A549 (cell line): ENCODE measurements at regions not wholly inside any gene's neighbourhood (a gene's known extent, or its start where the extent isn't known, plus 50 kb on each side); places are given as distances from the start of the nearest gene placed in this dataset.

ENCODE experiments used
- CBX2 ChIP-seq: fragments of 200-600 bp; sonication (generic); IDR thresholded peaks from 2 replicates; pipeline ENCODE4 v1.6.1; 2016; ENCODE audit warnings: low read depth, mild to moderate bottlenecking, borderline replicate concordance
- ESRRA ChIP-seq: fragments of 150-350 bp; IDR thresholded peaks from 2 replicates; pipeline ENCODE4 v1.6.1; 2014; ENCODE audit warnings: mild to moderate bottlenecking, low read length, borderline replicate concordance
- RAD21 ChIP-seq, 2 experiments: fragments of >200 bp in 1 of 2; sonication (Bioruptor Twin) in 1 of 2; formaldehyde crosslinking in 1 of 2; IDR thresholded peaks in 1 of 2; conservative IDR thresholded peaks in 1 of 2; 2 replicates in 1 of 2; 3 replicates in 1 of 2; pipeline ENCODE4 v1.6.1; 2012 to 2018; ENCODE audit warnings: inconsistent platforms in 1 of 2
- SREBF2 ChIP-seq: fragments of 450-650 bp; IDR thresholded peaks from 2 replicates; pipeline ENCODE4 v1.6.1; 2014; ENCODE audit warnings: mild to moderate bottlenecking, moderate library complexity
- TF ChIP-seq, protein P1 (sequence below): fragments of 200-600 bp; sonication (generic); IDR thresholded peaks from 2 replicates; pipeline ENCODE4 v1.6.1; 2016; ENCODE audit warnings: antibody characterized with exemption, mild to moderate bottlenecking, moderate library complexity

DNA sequence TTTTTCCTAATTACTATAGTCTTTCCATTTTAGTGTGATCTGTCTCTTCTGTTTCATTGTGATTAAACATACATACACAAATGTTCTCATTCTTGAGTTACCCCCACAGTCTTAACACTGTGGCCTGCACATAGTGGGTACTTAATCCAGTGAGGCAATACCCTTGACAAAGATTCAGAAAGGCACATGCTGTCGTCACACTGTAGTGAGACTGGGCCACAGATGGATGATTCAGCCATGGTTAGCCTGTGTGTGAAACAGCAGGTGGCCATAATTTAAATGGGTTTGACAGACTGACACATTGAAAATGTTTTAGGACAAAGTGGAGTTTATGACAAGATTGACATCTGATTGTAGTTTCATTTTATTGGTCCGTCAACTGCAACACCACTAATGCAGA is 313.1 kb downstream of the C11orf87 start:
- TF ChIP-seq RAD21 (conservative IDR thresholded peaks at IDR 0.05 in 1 of 2, IDR thresholded peaks at IDR 0.05 in 1 of 2): no peak
- TF ChIP-seq CBX2: no peak
- TF ChIP-seq ESRRA: no peak
- TF ChIP-seq SREBF2: no peak
- TF ChIP-seq, protein P1, sequence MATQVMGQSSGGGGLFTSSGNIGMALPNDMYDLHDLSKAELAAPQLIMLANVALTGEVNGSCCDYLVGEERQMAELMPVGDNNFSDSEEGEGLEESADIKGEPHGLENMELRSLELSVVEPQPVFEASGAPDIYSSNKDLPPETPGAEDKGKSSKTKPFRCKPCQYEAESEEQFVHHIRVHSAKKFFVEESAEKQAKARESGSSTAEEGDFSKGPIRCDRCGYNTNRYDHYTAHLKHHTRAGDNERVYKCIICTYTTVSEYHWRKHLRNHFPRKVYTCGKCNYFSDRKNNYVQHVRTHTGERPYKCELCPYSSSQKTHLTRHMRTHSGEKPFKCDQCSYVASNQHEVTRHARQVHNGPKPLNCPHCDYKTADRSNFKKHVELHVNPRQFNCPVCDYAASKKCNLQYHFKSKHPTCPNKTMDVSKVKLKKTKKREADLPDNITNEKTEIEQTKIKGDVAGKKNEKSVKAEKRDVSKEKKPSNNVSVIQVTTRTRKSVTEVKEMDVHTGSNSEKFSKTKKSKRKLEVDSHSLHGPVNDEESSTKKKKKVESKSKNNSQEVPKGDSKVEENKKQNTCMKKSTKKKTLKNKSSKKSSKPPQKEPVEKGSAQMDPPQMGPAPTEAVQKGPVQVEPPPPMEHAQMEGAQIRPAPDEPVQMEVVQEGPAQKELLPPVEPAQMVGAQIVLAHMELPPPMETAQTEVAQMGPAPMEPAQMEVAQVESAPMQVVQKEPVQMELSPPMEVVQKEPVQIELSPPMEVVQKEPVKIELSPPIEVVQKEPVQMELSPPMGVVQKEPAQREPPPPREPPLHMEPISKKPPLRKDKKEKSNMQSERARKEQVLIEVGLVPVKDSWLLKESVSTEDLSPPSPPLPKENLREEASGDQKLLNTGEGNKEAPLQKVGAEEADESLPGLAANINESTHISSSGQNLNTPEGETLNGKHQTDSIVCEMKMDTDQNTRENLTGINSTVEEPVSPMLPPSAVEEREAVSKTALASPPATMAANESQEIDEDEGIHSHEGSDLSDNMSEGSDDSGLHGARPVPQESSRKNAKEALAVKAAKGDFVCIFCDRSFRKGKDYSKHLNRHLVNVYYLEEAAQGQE: no peak
